OCI-LY3 (cell line): ENCODE measurements at regions not wholly inside any gene's neighbourhood (a gene's known extent, or its start where the extent isn't known, plus 50 kb on each side); places are given as distances from the start of the nearest gene placed in this dataset.

ENCODE experiments used
- H2AFZ ChIP-seq: fragments of 200-600, 300-600 bp; shearing (Covaris generic); 2 replicates; pipeline ENCODE4 v1.6.0; 2014; ENCODE audit warnings: antibody characterized with exemption, low read depth, low read length
- H3K27ac ChIP-seq: fragments of 200-600, 300-600 bp; sonication (generic); 2 replicates; pipeline ENCODE4 v1.5.1; 2014; ENCODE audit warnings: mild to moderate bottlenecking, low read length, moderate library complexity, mixed read lengths
- H3K27me3 ChIP-seq: fragments of 200-600, 300-600 bp; sonication (generic); 2 replicates; pipeline ENCODE4 v1.6.1; 2014; ENCODE audit warnings: low read depth, low read length, mixed read lengths
- H3K36me3 ChIP-seq: fragments of 200-600, 300-600 bp; sonication (generic); replicated peaks from 2 replicates; pipeline ENCODE3; 2014; ENCODE audit warnings: low read depth, low read length, mixed read lengths
- H3K4me1 ChIP-seq: fragments of 300-600, 200-600 bp; sonication (generic); 2 replicates; pipeline ENCODE4 v1.6.1; 2014; ENCODE audit warnings: low read length, mixed read lengths
- H3K4me2 ChIP-seq: fragments of 200-600, 300-600 bp; sonication (generic); 2 replicates; pipeline ENCODE4 v1.6.1; 2014; ENCODE audit warnings: low read length, mixed read lengths
- H3K4me3 ChIP-seq: fragments of 300-600, 200-600 bp; sonication (generic); 2 replicates; pipeline ENCODE4 v1.5.1; 2014; ENCODE audit warnings: antibody characterized with exemption, mild to moderate bottlenecking, low read length, moderate library complexity
- H3K79me2 ChIP-seq: fragments of 300-600, 200-600 bp; shearing (Covaris generic); 2 replicates; pipeline ENCODE4 v1.6.1; 2014; ENCODE audit warnings: mild to moderate bottlenecking, low read length, mixed read lengths
- H3K9ac ChIP-seq: fragments of 300-600, 200-600 bp; shearing (Covaris generic); 2 replicates; pipeline ENCODE4 v1.6.0; 2014; ENCODE audit warnings: mild to moderate bottlenecking, low read length, moderate library complexity
- H3K9me3 ChIP-seq: fragments of 200-600, 300-600 bp; shearing (Covaris generic); 2 replicates; pipeline ENCODE4 v1.6.1; 2014; ENCODE audit warnings: low read length, mixed read lengths; ENCODE audit not compliant: insufficient read depth
- H4K20me1 ChIP-seq: fragments of 200-600, 300-600 bp; sonication (generic); 2 replicates; pipeline ENCODE4 v1.6.1; 2016; ENCODE audit warnings: low read length, mixed read lengths; ENCODE audit not compliant: insufficient read depth
- EZH2phosphoT487 ChIP-seq: fragments of 200-600 bp; shearing (Covaris generic); IDR thresholded peaks from 2 replicates; pipeline ENCODE4 v1.6.1; 2018; ENCODE audit warnings: antibody characterized with exemption, mixed run types, low read depth
- TF ChIP-seq, protein P1 (sequence below): fragments of 200-600, 300-600 bp; sonication (generic); IDR thresholded peaks from 2 replicates; pipeline ENCODE4 v1.5.1; 2014; ENCODE audit warnings: antibody characterized with exemption, low read length, low read depth

- Histone ChIP-seq H3K4me3 (no peak overlapping the region), H3K27ac (no peak overlapping the region), H3K36me3 (no peaks in the 10 kb centered on the region), H3K9ac (no peak overlapping the region), H2AFZ (no peak overlapping the region), H3K4me1 (no peaks in the 10 kb centered on the region), H3K4me2 (no peak overlapping the region), H3K9me3 (no peaks in the 10 kb centered on the region), H4K20me1 (no peaks in the 10 kb centered on the region), H3K27me3 (no peaks in the 10 kb centered on the region), H3K79me2 (no peaks in the 10 kb centered on the region)
- TF ChIP-seq EZH2phosphoT487: no peak
- TF ChIP-seq, protein P1, sequence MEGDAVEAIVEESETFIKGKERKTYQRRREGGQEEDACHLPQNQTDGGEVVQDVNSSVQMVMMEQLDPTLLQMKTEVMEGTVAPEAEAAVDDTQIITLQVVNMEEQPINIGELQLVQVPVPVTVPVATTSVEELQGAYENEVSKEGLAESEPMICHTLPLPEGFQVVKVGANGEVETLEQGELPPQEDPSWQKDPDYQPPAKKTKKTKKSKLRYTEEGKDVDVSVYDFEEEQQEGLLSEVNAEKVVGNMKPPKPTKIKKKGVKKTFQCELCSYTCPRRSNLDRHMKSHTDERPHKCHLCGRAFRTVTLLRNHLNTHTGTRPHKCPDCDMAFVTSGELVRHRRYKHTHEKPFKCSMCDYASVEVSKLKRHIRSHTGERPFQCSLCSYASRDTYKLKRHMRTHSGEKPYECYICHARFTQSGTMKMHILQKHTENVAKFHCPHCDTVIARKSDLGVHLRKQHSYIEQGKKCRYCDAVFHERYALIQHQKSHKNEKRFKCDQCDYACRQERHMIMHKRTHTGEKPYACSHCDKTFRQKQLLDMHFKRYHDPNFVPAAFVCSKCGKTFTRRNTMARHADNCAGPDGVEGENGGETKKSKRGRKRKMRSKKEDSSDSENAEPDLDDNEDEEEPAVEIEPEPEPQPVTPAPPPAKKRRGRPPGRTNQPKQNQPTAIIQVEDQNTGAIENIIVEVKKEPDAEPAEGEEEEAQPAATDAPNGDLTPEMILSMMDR: no peak
These were observed 703.0 kb upstream of the LRFN5 start for GRCh38 chr14:40903709-40904108.

- H3K9ac ChIP-seq: no peak overlapping the region
- no peaks in the 10 kb centered on the region for H3K79me2 ChIP-seq
- no peaks in the 10 kb centered on the region for H4K20me1 ChIP-seq
- no peaks in the 10 kb centered on the region for H3K9me3 ChIP-seq
- no peaks in the 10 kb centered on the region for H3K36me3 ChIP-seq
- no peaks in the 10 kb centered on the region for H3K4me1 ChIP-seq
- TF ChIP-seq EZH2phosphoT487: no peak
- TF ChIP-seq, protein P1: no peak
- H3K27ac ChIP-seq: no peak overlapping the region
- H3K4me3 ChIP-seq: no peak overlapping the region
- H3K27me3 ChIP-seq: no peaks in the 10 kb centered on the region
- H2AFZ ChIP-seq: no peak overlapping the region
- no peak overlapping the region for H3K4me2 ChIP-seq
These were observed 707.2 kb upstream of the LRFN5 start for GRCh38 chr14:40899435-40899834.

DNA sequence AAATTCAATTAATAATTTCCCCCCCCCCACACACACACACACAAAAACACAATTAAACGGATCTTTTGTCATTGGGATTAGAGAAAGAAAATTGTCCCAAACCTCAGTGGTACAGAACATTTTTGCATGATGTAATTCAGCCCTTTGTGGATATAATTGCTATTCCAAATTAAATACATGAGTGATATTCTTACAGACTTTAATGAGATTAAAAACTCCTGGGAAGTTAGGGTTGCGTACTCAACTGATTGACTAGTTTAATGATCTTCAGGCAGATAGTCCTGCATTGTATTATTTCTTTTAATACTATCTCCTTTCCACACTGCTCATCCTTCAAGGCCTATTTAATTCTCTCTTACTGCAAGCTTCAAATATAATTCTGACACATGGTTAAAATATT, 711.8 kb upstream of the LRFN5 start:
- Histone ChIP-seq H3K79me2 (no peaks in the 10 kb centered on the region), H3K4me2 (no peak overlapping the region), H3K27me3 (no peaks in the 10 kb centered on the region), H3K4me3 (no peak overlapping the region), H3K9me3 (no peaks in the 10 kb centered on the region), H3K27ac (no peak overlapping the region), H4K20me1 (no peaks in the 10 kb centered on the region), H2AFZ (no peak overlapping the region), H3K4me1 (no peaks in the 10 kb centered on the region), H3K36me3 (no peaks in the 10 kb centered on the region), H3K9ac (no peak overlapping the region)
- TF ChIP-seq EZH2phosphoT487: no peak
- TF ChIP-seq, protein P1: no peak

GRCh38 chr14:40889126-40889525, 717.5 kb upstream of the LRFN5 start:
- no peaks in the 10 kb centered on the region for H3K36me3 ChIP-seq
- H3K27ac ChIP-seq: no peak overlapping the region
- no peak overlapping the region for H3K4me3 ChIP-seq
- H3K9me3 ChIP-seq: no peaks in the 10 kb centered on the region
- no peaks in the 10 kb centered on the region for H3K79me2 ChIP-seq
- no peaks in the 10 kb centered on the region for H4K20me1 ChIP-seq
- H3K4me2 ChIP-seq: no peak overlapping the region
- H3K4me1 ChIP-seq: no peaks in the 10 kb centered on the region
- H2AFZ ChIP-seq: no peak overlapping the region
- TF ChIP-seq EZH2phosphoT487: no peak
- TF ChIP-seq, protein P1: no peak
- no peak overlapping the region for H3K9ac ChIP-seq
- H3K27me3 ChIP-seq: no peaks in the 10 kb centered on the region
